Subcutaneous abdominal adipose tissue (tissue), 5 donors: ENCODE measurements at regions not wholly inside any gene's neighbourhood (a gene's known extent, or its start where the extent isn't known, plus 50 kb on each side); places are given as distances from the start of the nearest gene placed in this dataset.

Experiments used
- H3K27ac ChIP-seq: one replicate; pipeline ENCODE4 v1.7.0; 2013; ENCODE audit warnings: low read depth, mild to moderate bottlenecking, inconsistent platforms, low read length, moderate library complexity
- H3K27me3 ChIP-seq, 5 donors: one replicate each; pipeline ENCODE4 v1.7.0; 2013; ENCODE audit warnings: low read length in 5 of 5, inconsistent platforms in 1 of 5; ENCODE audit not compliant: control insufficient read depth in 5 of 5, insufficient read depth in 4 of 5
- H3K36me3 ChIP-seq, 5 donors: one replicate each; pipeline ENCODE4 v1.7.0; 2013; ENCODE audit warnings: low read length in 5 of 5; ENCODE audit not compliant: control insufficient read depth in 5 of 5, insufficient read depth in 5 of 5
- H3K4me1 ChIP-seq, 5 donors: one replicate each; pipeline ENCODE4 v1.7.0; 2013; ENCODE audit warnings: low read length in 5 of 5, mild to moderate bottlenecking in 3 of 5, moderate library complexity in 1 of 5; ENCODE audit not compliant: control insufficient read depth in 5 of 5, insufficient read depth in 5 of 5
- H3K4me3 ChIP-seq, 5 donors: one replicate each; pipeline ENCODE4 v1.7.0; 2013; ENCODE audit warnings: low read length in 5 of 5, low read depth in 1 of 5
- H3K9ac ChIP-seq, 5 donors: one replicate each; pipeline ENCODE4 v1.7.0; 2013; ENCODE audit warnings: low read length in 5 of 5, mild to moderate bottlenecking in 4 of 5, moderate library complexity in 3 of 5
- H3K9me3 ChIP-seq, 5 donors: one replicate each; pipeline ENCODE4 v1.7.0; 2013; ENCODE audit warnings: low read length in 5 of 5; ENCODE audit not compliant: control insufficient read depth in 5 of 5
- donor health status: healthy.
- donor health status: healthy.
- donor health status: healthy.
- donor health status: healthy.
- donor health status: healthy.

DNA sequence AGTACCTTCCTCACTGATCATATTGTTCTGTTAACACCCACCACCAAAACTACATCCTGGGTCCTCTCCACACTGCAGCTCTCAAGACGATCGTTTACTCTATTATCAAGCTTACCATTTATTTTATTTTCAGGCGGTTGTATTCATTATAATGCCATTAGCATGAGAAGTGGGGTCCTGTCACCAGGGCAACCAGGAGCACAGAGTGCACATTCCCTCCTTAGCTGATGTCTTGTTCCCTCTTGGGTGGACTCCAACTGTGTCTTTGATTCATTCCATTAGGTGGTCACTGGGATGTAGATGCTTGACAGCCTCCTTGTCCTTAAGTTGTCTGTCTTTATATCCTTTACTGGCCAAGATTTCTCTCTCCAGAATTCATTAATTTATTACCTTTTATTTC lies 965.9 kb upstream of the EEF2KMT start:
- Histone ChIP-seq H3K36me3 (no peaks in the 10 kb centered on the region), H3K9ac (no peak overlapping the region), H3K9me3 (peaks cover 0 to 3% (median 0%) of the 10 kb centered on the region in 5 donors), H3K4me1 (no peaks in the 10 kb centered on the region), H3K27ac (no peak overlapping the region), H3K4me3 (no peak overlapping the region), H3K27me3 (peaks cover 0 to 4% (median 0%) of the 10 kb centered on the region in 5 donors)

DNA sequence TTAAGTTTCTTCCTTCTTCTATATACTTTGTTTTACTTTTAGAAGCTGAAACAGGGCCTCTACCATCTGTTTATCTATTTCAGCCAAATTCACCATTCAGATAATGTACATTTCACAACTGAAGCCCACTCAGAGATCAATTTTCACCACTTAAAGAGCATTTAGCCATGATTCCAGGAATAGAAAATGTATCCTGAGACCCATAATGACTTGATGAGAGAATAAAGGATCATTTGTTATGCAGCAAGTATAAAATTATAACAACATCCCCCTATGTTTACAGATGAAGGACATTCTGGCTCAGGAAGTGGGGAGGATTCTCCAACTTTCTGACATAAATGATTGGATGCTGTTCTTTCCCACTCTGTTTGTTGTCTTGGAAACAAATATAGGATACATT lies 962.1 kb upstream of the EEF2KMT start:
- Histone ChIP-seq H3K4me1 (no peaks in the 10 kb centered on the region), H3K36me3 (no peaks in the 10 kb centered on the region), H3K9ac (no peak overlapping the region), H3K4me3 (no peak overlapping the region), H3K27ac (no peak overlapping the region), H3K27me3 (peaks cover 0 to 4% (median 0%) of the 10 kb centered on the region in 5 donors), H3K9me3 (peaks cover 0 to 3% (median 0%) of the 10 kb centered on the region in 5 donors)

DNA sequence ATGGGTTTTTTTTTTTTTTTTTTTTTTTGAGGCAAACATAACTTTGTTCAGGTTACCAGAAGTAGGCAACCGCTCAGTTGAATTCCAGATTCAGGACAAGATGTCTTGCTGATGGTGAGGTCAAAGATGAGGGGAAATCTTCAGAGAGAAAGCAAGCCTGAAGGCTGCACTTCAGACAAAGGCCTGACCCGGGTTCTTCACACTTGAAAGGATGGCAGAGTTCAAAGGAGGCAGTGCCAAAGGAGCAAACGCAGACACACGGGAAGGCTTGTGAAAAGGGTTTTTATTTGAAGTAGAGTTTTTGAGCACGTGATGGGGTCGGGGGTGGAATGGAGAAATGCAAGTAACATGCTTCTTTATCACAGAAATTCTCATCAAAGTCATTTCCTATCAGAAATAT lies 960.2 kb upstream of the EEF2KMT start:
- H3K27ac ChIP-seq, result no peak overlapping the region
- no peak overlapping the region for H3K9ac ChIP-seq
- H3K4me1 ChIP-seq, result no peaks in the 10 kb centered on the region
- peaks cover 0 to 3% (median 0%) of the 10 kb centered on the region in 5 donors for H3K9me3 ChIP-seq
- H3K4me3 ChIP-seq, result no peak overlapping the region
- no peaks in the 10 kb centered on the region for H3K27me3 ChIP-seq
- H3K36me3 ChIP-seq, result no peaks in the 10 kb centered on the region

DNA sequence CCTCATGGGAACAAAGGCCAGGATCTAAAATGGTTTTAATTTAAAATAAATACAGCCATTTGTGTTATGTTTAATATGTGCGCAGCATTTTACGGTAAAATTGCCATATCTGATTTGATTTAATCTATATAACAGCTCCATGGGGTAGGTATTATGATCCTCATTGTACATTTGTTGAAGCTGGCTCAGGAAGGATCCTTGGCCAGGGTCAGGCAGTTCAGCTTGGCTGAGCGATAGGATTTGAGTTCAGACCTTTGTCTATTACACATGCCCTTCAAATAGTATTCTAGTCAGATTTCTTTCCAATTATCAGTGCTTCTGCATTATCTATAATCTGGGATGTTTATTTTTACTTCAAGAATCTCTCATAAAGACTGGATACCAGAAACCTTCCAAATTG lies 950.4 kb upstream of the EEF2KMT start:
- H3K36me3 ChIP-seq, result no peaks in the 10 kb centered on the region
- no peak overlapping the region for H3K4me3 ChIP-seq
- peaks cover 0 to 6% (median 0%) of the 10 kb centered on the region in 5 donors for H3K9me3 ChIP-seq
- no peak overlapping the region for H3K9ac ChIP-seq
- no peaks in the 10 kb centered on the region for H3K27me3 ChIP-seq
- H3K4me1 ChIP-seq, result no peaks in the 10 kb centered on the region
- H3K27ac ChIP-seq, result no peak overlapping the region

DNA sequence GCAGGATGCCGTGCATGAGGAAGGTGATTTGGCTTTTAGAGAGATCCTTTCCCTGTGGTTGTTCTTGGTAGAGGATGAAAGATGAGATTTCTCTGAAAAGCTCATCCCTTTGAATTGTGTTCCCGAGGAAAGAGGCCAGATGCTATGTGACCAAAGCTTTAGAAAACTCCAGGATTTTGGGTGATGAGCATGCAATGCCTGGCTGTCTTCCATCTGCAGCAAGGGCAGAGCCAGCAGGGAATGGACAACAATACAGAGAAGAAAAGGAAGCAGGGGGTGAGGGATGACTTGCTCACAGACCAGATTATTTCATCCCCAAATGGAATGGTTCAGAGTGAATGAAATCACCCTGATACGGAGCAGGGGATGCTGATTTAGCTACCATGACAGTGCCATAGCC lies 949.7 kb upstream of the EEF2KMT start:
- peaks cover 0 to 6% (median 0%) of the 10 kb centered on the region in 5 donors for H3K9me3 ChIP-seq
- H3K9ac ChIP-seq, result no peak overlapping the region
- no peak overlapping the region for H3K27ac ChIP-seq
- H3K27me3 ChIP-seq, result no peaks in the 10 kb centered on the region
- H3K4me3 ChIP-seq, result no peak overlapping the region
- no peaks in the 10 kb centered on the region for H3K4me1 ChIP-seq
- H3K36me3 ChIP-seq, result no peaks in the 10 kb centered on the region

DNA sequence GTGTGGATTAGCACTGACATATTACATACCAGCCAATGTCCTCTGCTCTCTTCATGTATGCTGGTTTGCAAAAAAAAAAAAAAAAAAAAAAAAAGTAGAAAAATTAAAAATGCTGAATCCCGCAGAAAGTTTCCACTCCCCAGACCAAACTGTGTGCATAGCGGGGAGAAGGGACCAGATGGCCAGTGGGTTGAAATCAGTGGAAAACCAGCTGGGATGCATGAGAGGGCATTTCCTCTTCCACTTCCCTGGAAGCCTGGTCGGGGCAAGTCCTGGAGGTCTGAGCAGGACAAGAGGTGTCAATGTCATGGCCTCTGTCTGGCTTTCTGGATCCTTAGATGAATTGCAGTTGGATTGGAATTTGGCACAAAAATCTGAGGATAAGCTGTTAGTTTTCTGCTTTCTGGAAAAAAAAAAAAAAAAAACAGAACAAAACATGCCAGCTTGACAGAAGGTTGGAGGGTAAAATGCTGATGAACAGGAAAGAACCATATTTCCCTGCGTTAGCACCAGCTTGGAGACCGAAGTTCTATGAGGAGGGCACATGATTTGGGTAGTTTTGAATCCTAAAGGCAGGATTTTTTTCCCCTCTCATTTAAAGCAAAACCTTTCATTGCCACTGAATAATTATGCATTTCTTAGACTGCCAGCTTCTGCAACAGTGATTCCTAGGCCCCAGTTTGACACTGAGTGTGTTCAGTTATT lies 941.5 kb upstream of the EEF2KMT start:
- no peak overlapping the region for H3K9ac ChIP-seq
- H3K36me3 ChIP-seq, result no peaks in the 10 kb centered on the region
- H3K27me3 ChIP-seq, result no peaks in the 10 kb centered on the region
- H3K27ac ChIP-seq, result no peak overlapping the region
- no peaks in the 10 kb centered on the region for H3K4me1 ChIP-seq
- peaks cover 0 to 4% (median 0%) of the 10 kb centered on the region in 5 donors for H3K9me3 ChIP-seq
- H3K4me3 ChIP-seq, result no peak overlapping the region

DNA sequence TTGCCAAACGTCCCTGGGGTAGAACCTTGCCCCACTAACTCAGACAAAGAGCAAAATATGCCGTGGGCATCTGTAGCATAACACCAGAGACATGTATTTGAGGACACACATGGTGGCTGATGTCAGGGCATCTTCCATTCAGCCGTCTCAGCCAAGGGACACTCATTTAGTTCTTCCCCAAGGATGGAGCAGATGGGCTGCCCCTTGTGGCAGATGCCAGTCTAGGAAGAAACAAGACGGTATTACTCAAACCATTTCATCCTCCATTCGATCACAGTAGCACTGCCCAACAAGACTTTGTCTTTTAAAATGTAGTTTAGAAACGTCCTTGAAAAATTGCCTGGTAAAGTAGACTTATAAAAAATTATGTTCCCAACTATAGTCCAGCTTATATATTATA lies 937.6 kb upstream of the EEF2KMT start:
- Histone ChIP-seq H3K36me3 (no peaks in the 10 kb centered on the region), H3K9ac (no peak overlapping the region), H3K9me3 (peaks cover 0 to 7% (median 0%) of the 10 kb centered on the region in 5 donors), H3K4me3 (no peak overlapping the region), H3K27ac (no peak overlapping the region), H3K4me1 (no peaks in the 10 kb centered on the region), H3K27me3 (no peaks in the 10 kb centered on the region)

DNA sequence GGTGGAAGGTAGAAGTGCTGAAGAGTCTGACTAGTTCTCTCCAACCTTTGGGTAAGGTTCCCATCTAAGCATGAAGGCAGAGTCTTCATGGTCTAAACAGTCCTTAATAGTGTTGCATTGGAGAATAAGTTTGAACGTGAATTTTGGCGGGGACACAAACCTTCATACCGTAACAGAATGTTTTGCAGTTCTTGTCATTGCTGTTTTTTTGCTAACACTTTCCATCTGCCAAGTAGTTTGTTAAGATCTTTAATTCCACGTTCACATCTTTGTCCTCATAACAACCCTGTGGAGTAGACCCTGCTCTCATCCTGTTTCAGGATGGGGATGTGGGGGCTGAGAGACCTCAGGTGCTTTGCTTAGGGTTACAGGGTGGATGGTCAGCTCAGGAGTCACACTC lies 936.9 kb upstream of the EEF2KMT start:
- H3K9ac ChIP-seq, result no peak overlapping the region
- H3K4me3 ChIP-seq, result no peak overlapping the region
- H3K36me3 ChIP-seq, result no peaks in the 10 kb centered on the region
- no peak overlapping the region for H3K27ac ChIP-seq
- no peaks in the 10 kb centered on the region for H3K4me1 ChIP-seq
- peaks cover 0 to 7% (median 0%) of the 10 kb centered on the region in 5 donors for H3K9me3 ChIP-seq
- no peaks in the 10 kb centered on the region for H3K27me3 ChIP-seq

DNA sequence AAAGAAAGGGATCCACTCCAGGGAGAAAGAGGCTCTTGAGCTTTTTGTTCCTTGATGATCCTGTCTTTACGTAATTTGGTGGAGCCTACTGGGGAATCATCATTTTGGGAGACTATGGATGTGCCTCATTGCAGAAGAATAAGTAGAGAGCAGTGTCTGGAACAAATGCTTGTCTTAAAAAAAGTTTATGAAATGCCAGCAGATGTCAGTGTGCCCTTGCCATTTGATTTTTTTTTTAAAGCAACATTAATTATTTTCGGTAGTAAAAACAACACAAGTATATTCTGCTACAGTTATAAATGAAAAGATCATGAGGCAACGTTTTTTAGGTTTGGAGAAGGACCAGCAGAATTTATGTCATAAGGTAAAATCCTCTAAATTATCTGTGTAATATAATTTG lies 934.8 kb upstream of the EEF2KMT start:
- Histone ChIP-seq H3K4me1 (no peaks in the 10 kb centered on the region), H3K27ac (no peak overlapping the region), H3K4me3 (no peak overlapping the region), H3K9me3 (peaks cover 0 to 7% (median 0%) of the 10 kb centered on the region in 5 donors), H3K36me3 (no peaks in the 10 kb centered on the region), H3K27me3 (no peaks in the 10 kb centered on the region), H3K9ac (no peak overlapping the region)

DNA sequence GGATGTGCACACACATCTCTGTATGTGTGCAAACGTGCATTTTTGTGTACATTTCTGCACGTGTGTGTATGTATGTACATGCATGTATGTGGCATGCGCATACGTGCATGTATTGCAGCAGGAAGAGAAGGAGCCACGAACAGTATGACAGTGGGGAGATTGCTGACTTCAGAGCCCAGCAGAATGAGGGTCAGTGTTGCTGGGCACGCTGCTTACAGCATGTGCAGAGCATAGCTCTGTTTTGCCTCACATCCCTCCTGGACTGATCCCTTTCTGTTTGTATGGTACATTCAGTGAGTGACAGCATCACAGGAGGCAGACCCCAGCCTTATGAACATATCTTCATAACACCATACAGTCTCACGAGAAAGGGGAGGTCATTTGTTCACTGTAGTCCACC lies 934.0 kb upstream of the EEF2KMT start:
- H3K27ac ChIP-seq, result no peak overlapping the region
- no peaks in the 10 kb centered on the region for H3K36me3 ChIP-seq
- H3K4me3 ChIP-seq, result no peak overlapping the region
- no peaks in the 10 kb centered on the region for H3K4me1 ChIP-seq
- no peak overlapping the region for H3K9ac ChIP-seq
- H3K9me3 ChIP-seq, result peaks cover 0 to 7% (median 0%) of the 10 kb centered on the region in 5 donors
- H3K27me3 ChIP-seq, result no peaks in the 10 kb centered on the region
